Activated CD8-positive, alpha-beta memory T cell treated with anti-CD3 and anti-CD28 coated beads, Interleukin-2, amount 50 U/mL, for 24 hours (primary cell): ENCODE measurements at regions not wholly inside any gene's neighbourhood (a gene's known extent, or its start where the extent isn't known, plus 50 kb on each side); places are given as distances from the start of the nearest gene placed in this dataset.
"Not testable (repeated sequence)": the region's sequence is repeated elsewhere in the genome, so short reads cannot be mapped to it uniquely, and the experiment has no call there.

ENCODE experiments used
- DNase-seq: peaks from one replicate; pipeline ENCODE4 v3.0.0-alpha.2; 2020; ENCODE audit errors: extremely low read depth

- DNase-seq = no peak
Measured at GRCh38 chr12:13562915-13563742, 366.6 kb downstream of the EMP1 start.

- DNase-seq = no peak
Measured at GRCh38 chr12:13561923-13562322, 365.4 kb downstream of the EMP1 start.

- no peak for DNase-seq
Measured at GRCh38 chr12:13559318-13559978, 362.9 kb downstream of the EMP1 start.

GRCh38 chr12:13552830-13553229 lies 356.3 kb downstream of the EMP1 start:
- DNase-seq = no peak

- no peak for DNase-seq
Measured at GRCh38 chr12:13547283-13547682, 350.8 kb downstream of the EMP1 start.

- DNase-seq = no peak
Measured at GRCh38 chr12:13546231-13546630, 349.7 kb downstream of the EMP1 start.

- no peak for DNase-seq
Measured at GRCh38 chr12:13539051-13539450, 342.5 kb downstream of the EMP1 start.

GRCh38 chr12:13538136-13538535 lies 341.6 kb downstream of the EMP1 start:
- no peak for DNase-seq

- DNase-seq = no peak
Measured at GRCh38 chr12:13537623-13538022, 341.1 kb downstream of the EMP1 start.

- no peak for DNase-seq
Measured at GRCh38 chr12:13536219-13536910, 339.8 kb downstream of the EMP1 start.

- no peak for DNase-seq
Measured at GRCh38 chr12:13534645-13535398, 338.3 kb downstream of the EMP1 start.

GRCh38 chr12:13534242-13534641 lies 337.7 kb downstream of the EMP1 start:
- DNase-seq = no peak

GRCh38 chr12:13530966-13531365 lies 334.4 kb downstream of the EMP1 start:
- DNase-seq = no peak

GRCh38 chr12:13526185-13526921 lies 329.8 kb downstream of the EMP1 start:
- DNase-seq = not testable (repeated sequence)

GRCh38 chr12:13523536-13524307 lies 327.2 kb downstream of the EMP1 start:
- no peak for DNase-seq

GRCh38 chr12:13518034-13518433 lies 321.5 kb downstream of the EMP1 start:
- not testable (repeated sequence) for DNase-seq

GRCh38 chr12:13509740-13510139 lies 313.2 kb downstream of the EMP1 start:
- DNase-seq = no peak

GRCh38 chr12:13505636-13506035 lies 309.1 kb downstream of the EMP1 start:
- no peak for DNase-seq

- no peak for DNase-seq
Measured at GRCh38 chr12:13505224-13505623, 308.7 kb downstream of the EMP1 start.

GRCh38 chr12:13504736-13505135 lies 308.2 kb downstream of the EMP1 start:
- no peak for DNase-seq
